ENCODE measurements at regions not wholly inside any gene's neighbourhood (a gene's known extent, or its start where the extent isn't known, plus 50 kb on each side); places are given as distances from the start of the nearest gene placed in this dataset.
"Not testable (repeated sequence)": the region's sequence is repeated elsewhere in the genome, so short reads cannot be mapped to it uniquely, and the experiment has no call there.

DNA sequence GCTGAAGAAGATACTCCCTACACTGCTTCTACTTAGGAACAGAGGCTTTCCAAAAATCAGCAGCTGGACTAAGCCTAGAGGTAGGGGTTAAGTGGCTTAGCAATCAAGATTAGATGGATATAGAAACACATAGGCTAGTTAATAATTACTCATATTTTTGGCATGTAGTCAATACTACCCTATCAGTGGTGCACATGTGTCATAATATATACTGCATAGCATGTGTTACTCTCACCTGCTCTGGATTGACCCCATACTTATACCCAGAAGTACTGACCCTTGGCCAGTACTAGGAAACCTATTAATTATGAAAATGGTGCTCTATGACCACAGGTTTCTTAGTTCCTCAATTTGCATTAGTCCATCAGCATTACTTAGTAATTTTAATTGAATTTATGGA, 528.4 kb upstream of the LMO3 start:
- Histone ChIP-seq H3K27me3 (ENCODE audit: control insufficient read depth, insufficient read depth, low read length) (no peaks in the 10 kb centered on the region), H3K9me3 (ENCODE audit: control insufficient read depth, insufficient read depth, low read length) (peaks cover 2% of the 10 kb centered on the region; the same call in 1 of the 2 replicates), H3K27ac (ENCODE audit: low read depth, low read length) (no peak overlapping the region), H3K4me3 (ENCODE audit: low read depth, low read length) (no peak overlapping the region)
- CTCF ChIA-PET = no interaction called here
- TF ChIP-seq CTCF (IDR thresholded peaks at IDR 0.05; ENCODE audit: low read depth, low read length) = no peak
- no peak for DNase-seq (ENCODE audit: low read depth, low spot score)
- POLR2A ChIA-PET = no interaction called here

- no peak for TF ChIP-seq CTCF (IDR thresholded peaks at IDR 0.05; ENCODE audit: low read depth, low read length)
- Histone ChIP-seq H3K27ac (ENCODE audit: low read depth, low read length) (no peak overlapping the region), H3K9me3 (ENCODE audit: control insufficient read depth, insufficient read depth, low read length) (peaks cover 2% of the 10 kb centered on the region; the same call in 1 of the 2 replicates), H3K4me3 (ENCODE audit: low read depth, low read length) (no peak overlapping the region), H3K27me3 (ENCODE audit: control insufficient read depth, insufficient read depth, low read length) (no peaks in the 10 kb centered on the region)
- no peak for DNase-seq (ENCODE audit: low read depth, low spot score)
- ChIA-PET CTCF (no interaction called here), POLR2A (no interaction called here)
Observed at GRCh38 chr12:17132336-17132735, 526.4 kb upstream of the LMO3 start.

DNA sequence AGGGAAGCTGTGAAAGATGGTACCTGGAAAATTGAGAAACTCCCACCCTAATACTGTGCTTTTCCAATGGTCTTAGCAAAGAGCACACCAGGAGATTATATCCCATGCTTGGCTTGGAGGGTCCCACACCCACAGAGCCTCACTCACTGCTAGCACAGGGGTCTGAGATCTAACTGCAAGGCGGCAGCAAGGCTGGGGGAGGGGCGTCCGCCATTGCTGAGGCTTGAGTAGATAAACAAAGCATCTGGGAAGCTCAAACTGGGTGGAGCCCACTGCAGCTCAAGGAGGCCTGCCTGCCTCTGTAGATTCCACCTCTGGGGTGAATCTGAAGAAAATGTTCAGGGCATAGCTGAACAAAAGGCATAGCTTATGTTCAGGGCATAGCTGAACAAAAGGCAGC, 510.6 kb upstream of the LMO3 start:
- POLR2A ChIA-PET; H3K9me3 ChIP-seq (ENCODE audit: control insufficient read depth, insufficient read depth, low read length); H3K27ac ChIP-seq (ENCODE audit: low read depth, low read length); CTCF ChIA-PET; H3K4me3 ChIP-seq (ENCODE audit: low read depth, low read length); DNase-seq (ENCODE audit: low read depth, low spot score); H3K27me3 ChIP-seq (ENCODE audit: control insufficient read depth, insufficient read depth, low read length): not testable (repeated sequence)

- POLR2A ChIA-PET = no interaction called here
- Histone ChIP-seq H3K27ac (ENCODE audit: low read depth, low read length) (no peak overlapping the region), H3K9me3 (ENCODE audit: control insufficient read depth, insufficient read depth, low read length) (peaks cover 5% of the 10 kb centered on the region), H3K4me3 (ENCODE audit: low read depth, low read length) (no peak overlapping the region), H3K27me3 (ENCODE audit: control insufficient read depth, insufficient read depth, low read length) (no peaks in the 10 kb centered on the region)
- CTCF ChIA-PET = no interaction called here
- TF ChIP-seq CTCF (IDR thresholded peaks at IDR 0.05; ENCODE audit: low read depth, low read length) = no peak
- DNase-seq (ENCODE audit: low read depth, low spot score) = no peak
Observed at GRCh38 chr12:17110316-17110715, 504.4 kb upstream of the LMO3 start.

- POLR2A ChIA-PET = no interaction called here
Observed at GRCh38 chr12:17108877-17109541, 503.0 kb upstream of the LMO3 start.

More at GRCh38 chr12:17108877-17109541, 503.0 kb upstream of the LMO3 start:
- Histone ChIP-seq H3K9me3 (ENCODE audit: control insufficient read depth, insufficient read depth, low read length) (peaks cover 5% of the 10 kb centered on the region), H3K27me3 (ENCODE audit: control insufficient read depth, insufficient read depth, low read length) (no peaks in the 10 kb centered on the region), H3K27ac (ENCODE audit: low read depth, low read length) (no peak overlapping the region), H3K4me3 (ENCODE audit: low read depth, low read length) (no peak overlapping the region)
- CTCF ChIA-PET = no interaction called here
- TF ChIP-seq CTCF (IDR thresholded peaks at IDR 0.05; ENCODE audit: low read depth, low read length) = no peak
- DNase-seq (ENCODE audit: low read depth, low spot score) = no peak
